Left lobe of liver (tissue), 2 donors: ENCODE measurements at regions not wholly inside any gene's neighbourhood (a gene's known extent, or its start where the extent isn't known, plus 50 kb on each side); places are given as distances from the start of the nearest gene placed in this dataset.

Experiments used
- ATAC-seq: fragments of 200-7000 bp; cut with Tn5 transposase; one replicate; pipeline ENCODE4 v1.9.1; 2020; ENCODE audit warnings: mild to moderate bottlenecking, moderate library complexity
- DNase-seq: peaks from one replicate; pipeline ENCODE4 v3.0.0-alpha.2; 2020; ENCODE audit warnings: low spot score
- donor health status: DM: no; HTN: no; CAD: no; lungs with moderate emphysema.
- donor health status: DM: no; HTN: yes; CAD: no.

- ATAC-seq: no peak
Measured at GRCh38 chr20:57958050-57958420, 248.2 kb upstream of the PMEPA1 start.

GRCh38 chr20:57957411-57958049 is 247.7 kb upstream of the PMEPA1 start:
- DNase-seq (no peak), ATAC-seq (no peak)

More at GRCh38 chr20:57958050-57958420, 248.2 kb upstream of the PMEPA1 start:
- DNase-seq: no peak

GRCh38 chr20:57953638-57954037 is 243.8 kb upstream of the PMEPA1 start:
- no peak for ATAC-seq
- DNase-seq: no peak

- no peak for DNase-seq
Measured at GRCh38 chr20:57952136-57952535, 242.3 kb upstream of the PMEPA1 start.

GRCh38 chr20:57951549-57951948 is 241.7 kb upstream of the PMEPA1 start:
- ATAC-seq: no peak
- DNase-seq: no peak

More at GRCh38 chr20:57952136-57952535, 242.3 kb upstream of the PMEPA1 start:
- ATAC-seq: no peak

- no peak for ATAC-seq
- no peak for DNase-seq
Measured at GRCh38 chr20:57950764-57951485, 241.1 kb upstream of the PMEPA1 start.

GRCh38 chr20:57948180-57948955 is 238.6 kb upstream of the PMEPA1 start:
- DNase-seq (no peak), ATAC-seq (no peak)

GRCh38 chr20:57947421-57948179 is 237.8 kb upstream of the PMEPA1 start:
- DNase-seq: no peak
- no peak for ATAC-seq

- no peak for DNase-seq
- ATAC-seq: peak; percentile 43
Measured at GRCh38 chr20:57946559-57947315, 236.9 kb upstream of the PMEPA1 start.

GRCh38 chr20:57944988-57945387 is 235.2 kb upstream of the PMEPA1 start:
- ATAC-seq: no peak
- no peak for DNase-seq

- no peak for DNase-seq
Measured at GRCh38 chr20:57943950-57944349, 234.1 kb upstream of the PMEPA1 start.

GRCh38 chr20:57943291-57943690 is 233.5 kb upstream of the PMEPA1 start:
- no peak for ATAC-seq
- DNase-seq: no peak

More at GRCh38 chr20:57943950-57944349, 234.1 kb upstream of the PMEPA1 start:
- no peak for ATAC-seq

- ATAC-seq: peak; percentile 79
- DNase-seq: peak; percentile 72
Measured at GRCh38 chr20:57941604-57942381, 232.0 kb upstream of the PMEPA1 start.

- DNase-seq (peak; percentile 87), ATAC-seq (peak; percentile 87)
Measured at GRCh38 chr20:57940868-57941522, 231.2 kb upstream of the PMEPA1 start.

GRCh38 chr20:57940376-57940775 is 230.6 kb upstream of the PMEPA1 start:
- DNase-seq: no peak
- ATAC-seq: no peak

GRCh38 chr20:57939499-57939898 is 229.7 kb upstream of the PMEPA1 start:
- ATAC-seq: no peak
- DNase-seq: no peak

- ATAC-seq (no peak), DNase-seq (no peak)
Measured at GRCh38 chr20:57938158-57939108, 228.6 kb upstream of the PMEPA1 start.
